Right atrium auricular region (tissue), 2 donors: ENCODE measurements at regions not wholly inside any gene's neighbourhood (a gene's known extent, or its start where the extent isn't known, plus 50 kb on each side); places are given as distances from the start of the nearest gene placed in this dataset.

ENCODE experiments used
- DNase-seq: peaks from one replicate; pipeline ENCODE4 v3.0.0-alpha.2; 2019; ENCODE audit warnings: low spot score
- H3K27ac ChIP-seq, 2 donors: fragments of 200-600 bp; sonication (generic); 1 replicate in 1 of 2; 2 replicates in 1 of 2; pipeline ENCODE4 v1.5.1; 2016 to 2019
- H3K27me3 ChIP-seq, 2 donors: fragments of 200-600 bp; sonication (generic); one replicate each; pipeline versions ENCODE4 v1.5.1 to v1.6.0; 2017 to 2019
- H3K36me3 ChIP-seq: fragments of 200-600 bp; sonication (generic); one replicate; pipeline ENCODE4 v1.5.1; 2016
- H3K4me1 ChIP-seq, 2 donors: fragments of 200-600 bp; sonication (generic); one replicate each; pipeline versions ENCODE4 v1.5.1 to v1.6.0; 2017 to 2019
- H3K4me3 ChIP-seq, 2 donors: fragments of 200-600 bp; sonication (generic); 1 replicate in 1 of 2; 2 replicates in 1 of 2; pipeline ENCODE4 v1.5.1; 2017 to 2019; ENCODE audit warnings: mild to moderate bottlenecking in 1 of 2, moderate library complexity in 1 of 2
- H3K9me3 ChIP-seq, 2 donors: fragments of 200-600 bp; sonication (generic); one replicate each; pipeline ENCODE4 v1.5.1; 2019
- TF ChIP-seq, protein P1 (sequence below), 2 donors: fragments of 200-600 bp; sonication (generic); IDR thresholded peaks; one replicate each; pipeline ENCODE4 v1.5.1; 2019; ENCODE audit warnings: antibody characterized with exemption in 2 of 2

DNA sequence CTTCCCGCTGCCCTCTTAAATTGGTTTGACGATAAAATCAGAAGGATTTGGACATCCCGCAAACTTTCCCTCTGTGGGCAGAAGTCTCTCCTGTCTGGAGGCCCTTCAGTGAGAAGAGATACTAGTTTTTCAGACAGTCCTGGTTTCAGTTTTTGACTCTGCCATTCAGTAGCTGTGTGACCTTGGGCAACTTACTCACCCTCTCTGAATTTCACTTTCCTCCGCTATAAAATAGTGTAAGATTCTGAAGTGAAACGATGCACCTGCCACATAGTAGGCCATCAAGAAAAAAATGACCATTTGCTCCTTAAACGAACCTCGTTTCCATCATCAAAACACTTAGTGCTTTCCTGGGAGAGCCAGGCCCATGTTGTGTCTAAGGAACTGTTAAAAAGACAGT, 97.2 kb downstream of the LINC00237 start:
- H3K9me3 ChIP-seq, result no peaks in the 10 kb centered on the region
- no peaks in the 10 kb centered on the region for H3K4me1 ChIP-seq
- H3K27ac ChIP-seq, result no peak overlapping the region
- TF ChIP-seq, protein P1, sequence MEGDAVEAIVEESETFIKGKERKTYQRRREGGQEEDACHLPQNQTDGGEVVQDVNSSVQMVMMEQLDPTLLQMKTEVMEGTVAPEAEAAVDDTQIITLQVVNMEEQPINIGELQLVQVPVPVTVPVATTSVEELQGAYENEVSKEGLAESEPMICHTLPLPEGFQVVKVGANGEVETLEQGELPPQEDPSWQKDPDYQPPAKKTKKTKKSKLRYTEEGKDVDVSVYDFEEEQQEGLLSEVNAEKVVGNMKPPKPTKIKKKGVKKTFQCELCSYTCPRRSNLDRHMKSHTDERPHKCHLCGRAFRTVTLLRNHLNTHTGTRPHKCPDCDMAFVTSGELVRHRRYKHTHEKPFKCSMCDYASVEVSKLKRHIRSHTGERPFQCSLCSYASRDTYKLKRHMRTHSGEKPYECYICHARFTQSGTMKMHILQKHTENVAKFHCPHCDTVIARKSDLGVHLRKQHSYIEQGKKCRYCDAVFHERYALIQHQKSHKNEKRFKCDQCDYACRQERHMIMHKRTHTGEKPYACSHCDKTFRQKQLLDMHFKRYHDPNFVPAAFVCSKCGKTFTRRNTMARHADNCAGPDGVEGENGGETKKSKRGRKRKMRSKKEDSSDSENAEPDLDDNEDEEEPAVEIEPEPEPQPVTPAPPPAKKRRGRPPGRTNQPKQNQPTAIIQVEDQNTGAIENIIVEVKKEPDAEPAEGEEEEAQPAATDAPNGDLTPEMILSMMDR (IDR thresholded peaks at IDR 0.05), result no peak
- no peaks in the 10 kb centered on the region for H3K27me3 ChIP-seq
- DNase-seq, result no peak
- no peaks in the 10 kb centered on the region for H3K36me3 ChIP-seq
- H3K4me3 ChIP-seq, result no peak overlapping the region

DNA sequence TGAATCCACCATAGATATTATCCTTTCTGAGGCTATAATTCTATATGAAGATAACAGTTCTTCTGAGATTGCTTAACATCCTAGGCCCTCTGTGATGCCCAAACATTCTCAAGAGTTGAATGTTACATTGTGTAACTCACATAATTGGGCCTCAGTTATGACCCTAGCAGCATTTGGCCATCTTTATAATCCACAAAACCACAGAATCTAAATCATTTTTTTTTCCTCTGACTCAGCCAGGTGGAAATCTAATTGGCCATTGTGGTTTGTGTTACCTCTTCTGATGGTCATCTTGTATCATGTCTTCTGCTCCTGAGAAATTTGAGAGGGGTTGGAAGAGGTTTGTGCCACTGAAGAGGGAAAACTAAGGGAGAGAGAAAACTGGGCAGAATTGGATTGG, 99.5 kb downstream of the LINC00237 start:
- DNase-seq, result no peak
- TF ChIP-seq, protein P1 (IDR thresholded peaks at IDR 0.05), result no peak

DNA sequence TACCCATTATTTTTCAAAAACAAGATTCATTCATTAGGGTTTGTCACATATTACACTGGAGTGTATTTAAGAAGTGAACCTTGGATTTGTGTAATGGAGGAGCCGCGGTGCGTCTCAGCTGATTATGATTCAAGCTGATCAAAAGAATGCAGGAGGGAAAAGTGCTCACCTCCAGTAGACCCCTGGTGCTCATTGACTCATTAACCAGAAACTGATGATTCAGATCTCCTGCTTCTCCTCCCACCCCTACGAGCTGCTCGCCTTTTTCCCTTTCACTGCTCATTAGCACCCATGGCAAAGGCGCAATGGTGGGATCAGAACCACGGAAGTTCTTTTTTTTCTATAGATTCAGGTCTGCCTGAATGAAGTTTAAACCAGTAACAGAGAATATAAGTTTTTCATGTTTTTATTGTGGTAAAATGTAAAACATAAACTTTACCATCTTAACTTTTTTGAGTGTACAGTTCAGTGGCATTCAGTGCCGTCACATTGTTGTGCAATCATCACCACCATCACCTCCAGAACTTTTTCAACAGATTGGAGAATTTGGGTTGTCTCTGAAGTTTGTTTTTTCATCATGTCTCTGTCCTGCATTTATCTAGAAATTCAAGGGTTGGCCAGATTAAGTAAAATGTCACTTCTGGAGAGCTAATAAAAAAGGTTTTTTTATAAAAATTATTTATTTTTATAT, 101.6 kb downstream of the LINC00237 start:
- TF ChIP-seq, protein P1 (IDR thresholded peaks at IDR 0.05), result no peak
- no peaks in the 10 kb centered on the region for H3K4me1 ChIP-seq
- no peaks in the 10 kb centered on the region for H3K9me3 ChIP-seq
- no peak for DNase-seq
- H3K27ac ChIP-seq, result no peak overlapping the region
- H3K27me3 ChIP-seq, result no peaks in the 10 kb centered on the region
- H3K36me3 ChIP-seq, result no peaks in the 10 kb centered on the region
- no peak overlapping the region for H3K4me3 ChIP-seq

More for the DNA sequence above, 99.5 kb downstream of the LINC00237 start:
- Histone ChIP-seq H3K36me3 (no peaks in the 10 kb centered on the region), H3K4me3 (no peak overlapping the region), H3K27me3 (no peaks in the 10 kb centered on the region), H3K9me3 (no peaks in the 10 kb centered on the region), H3K4me1 (no peaks in the 10 kb centered on the region), H3K27ac (no peak overlapping the region)

DNA sequence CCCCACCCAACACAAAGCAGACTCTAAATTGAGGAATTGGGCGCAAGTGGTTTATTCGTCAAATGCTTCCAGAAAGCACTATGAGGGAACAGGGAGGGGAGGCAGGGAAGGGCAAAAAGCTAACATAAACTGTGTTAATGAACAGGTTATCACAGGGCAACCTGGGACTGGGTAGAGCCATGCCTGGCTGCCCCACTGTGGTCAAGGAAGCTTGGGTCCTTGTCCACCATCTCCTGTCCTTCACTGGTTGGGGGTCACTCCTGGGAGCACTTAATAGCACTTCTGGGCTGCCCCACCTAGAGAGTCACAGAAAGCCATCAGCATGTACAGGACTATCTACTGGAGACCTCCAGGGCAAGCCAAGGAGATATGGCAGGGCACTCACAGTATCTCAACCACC, 102.3 kb downstream of the LINC00237 start:
- no peak for DNase-seq
- no peaks in the 10 kb centered on the region for H3K9me3 ChIP-seq
- no peaks in the 10 kb centered on the region for H3K36me3 ChIP-seq
- no peak overlapping the region for H3K4me3 ChIP-seq
- H3K4me1 ChIP-seq, result no peaks in the 10 kb centered on the region
- TF ChIP-seq, protein P1 (IDR thresholded peaks at IDR 0.05), result no peak
- no peak overlapping the region for H3K27ac ChIP-seq
- no peaks in the 10 kb centered on the region for H3K27me3 ChIP-seq

DNA sequence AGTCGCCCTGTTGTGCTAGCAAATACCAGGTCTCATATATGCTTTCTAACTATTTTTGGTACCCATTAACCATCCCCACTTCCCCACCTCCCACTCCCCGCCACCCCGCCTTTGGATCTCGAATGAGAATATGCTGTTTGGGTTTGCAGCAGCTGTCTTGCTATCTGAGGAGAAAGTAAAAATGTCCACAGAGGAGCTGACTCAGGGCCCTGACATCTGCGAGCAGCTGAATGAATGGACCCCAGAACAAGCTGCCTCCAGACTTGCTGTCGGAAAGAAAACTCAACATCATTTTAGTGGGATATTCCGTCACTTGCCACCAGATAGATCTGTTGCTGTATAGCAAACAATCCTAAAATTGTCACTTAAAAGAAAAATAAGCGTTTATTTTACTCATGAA, 103.7 kb downstream of the LINC00237 start:
- no peaks in the 10 kb centered on the region for H3K27me3 ChIP-seq
- TF ChIP-seq, protein P1 (IDR thresholded peaks at IDR 0.05), result no peak
- H3K4me3 ChIP-seq, result no peak overlapping the region
- no peaks in the 10 kb centered on the region for H3K9me3 ChIP-seq
- no peak for DNase-seq
- no peaks in the 10 kb centered on the region for H3K36me3 ChIP-seq
- no peak overlapping the region for H3K27ac ChIP-seq
- no peaks in the 10 kb centered on the region for H3K4me1 ChIP-seq

DNA sequence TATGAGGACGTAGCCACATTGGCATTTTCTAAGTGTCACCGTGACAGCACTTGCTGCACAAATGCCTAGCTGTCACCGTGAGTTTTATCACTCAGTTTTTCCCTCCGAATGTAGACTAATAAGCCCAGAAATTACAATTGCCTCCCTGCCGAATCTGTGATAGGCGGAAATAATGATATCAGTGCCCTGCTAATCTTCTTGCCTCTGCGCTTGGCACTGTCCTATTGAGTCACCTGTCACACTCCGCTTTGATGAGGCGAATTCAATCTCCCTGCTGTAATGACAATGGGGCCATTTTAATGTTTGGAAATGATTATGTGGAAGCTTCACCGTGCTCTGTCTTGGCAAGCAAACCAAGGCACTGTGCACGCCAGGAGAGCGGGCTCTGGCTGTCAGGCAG, 112.8 kb downstream of the LINC00237 start:
- Histone ChIP-seq H3K27ac (no peak overlapping the region), H3K9me3 (no peaks in the 10 kb centered on the region), H3K36me3 (no peaks in the 10 kb centered on the region), H3K27me3 (no peaks in the 10 kb centered on the region), H3K4me3 (no peak overlapping the region), H3K4me1 (no peaks in the 10 kb centered on the region)
- no peak for DNase-seq
- TF ChIP-seq, protein P1 (IDR thresholded peaks at IDR 0.05), result no peak
